OCI-LY3 (cell line): ENCODE measurements at regions not wholly inside any gene's neighbourhood (a gene's known extent, or its start where the extent isn't known, plus 50 kb on each side); places are given as distances from the start of the nearest gene placed in this dataset.

Experiments
- CTCF ChIP-seq: fragments of 200-600, 300-600 bp; sonication (generic); IDR thresholded peaks from 2 replicates; pipeline ENCODE4 v1.5.1; 2014; ENCODE audit warnings: antibody characterized with exemption, low read length, low read depth
- EZH2phosphoT487 ChIP-seq: fragments of 200-600 bp; shearing (Covaris generic); IDR thresholded peaks from 2 replicates; pipeline ENCODE4 v1.6.1; 2018; ENCODE audit warnings: antibody characterized with exemption, mixed run types, low read depth

- no peak for TF ChIP-seq CTCF
- no peak for TF ChIP-seq EZH2phosphoT487
These were observed 139.4 kb upstream of the DIO2 start for GRCh38 chr14:80350707-80351106.
